K562 (cell line): ENCODE measurements at regions not wholly inside any gene's neighbourhood (a gene's known extent, or its start where the extent isn't known, plus 50 kb on each side); places are given as distances from the start of the nearest gene placed in this dataset.

Source experiments
- ATAC-seq: fragments of 200-7000 bp; cut with Tn5 transposase; 3 replicates; pipeline ENCODE4 v1.9.1; 2020; ENCODE audit warnings: moderate library complexity
- BruUV-seq: library from RNA; stranded (reverse); fragments of 400-500 nt; replicated peaks from 2 replicates; lab custom pipeline; 2021; lab: Mats Ljungman, UMichigan
- CTCF ChIA-PET: fragments of 300-600 bp; formaldehyde crosslinking; extraction: SDS; loops from one replicate; lab custom pipeline; 2021; ENCODE audit warnings: low intra/inter-chr PET ratio; lab: Yijun Ruan, JAX
- POLR2A ChIA-PET: fragments of 300-600, 350-650 bp; sonication (Branson Sonifier 250); formaldehyde crosslinking; extraction: SDS; loops from one replicate; lab custom pipeline; 2021; ENCODE audit warnings: antibody characterized with exemption, inconsistent platforms; lab: Yijun Ruan, JAX
- DNase-seq, 4 experiments: peaks; one replicate each; pipeline versions ENCODE4 v3.0.0 to v3.0.0-alpha.2; 2011 to 2018; ENCODE audit warnings: low spot score in 3 of 4, mixed read lengths in 3 of 4; ENCODE audit errors: extremely low read depth in 1 of 4
- FAIRE-seq: peaks from 2 replicates; lab custom pipeline; 2011; peaks lifted over from hg19 to GRCh38; lab: Jason Lieb, UNC
- H2AFZ ChIP-seq: 2 replicates; pipeline ENCODE4 v1.6.0; 2011; ENCODE audit warnings: low read depth, low read length, control low read depth, inconsistent platforms
- H3K27ac ChIP-seq: fragments of 200-600 bp; 3 replicates; pipeline ENCODE4 v1.8.0; 2011; ENCODE audit warnings: low read depth, mild to moderate bottlenecking, control low read depth, inconsistent platforms, low read length, moderate library complexity, mixed read lengths; ENCODE audit errors: extremely low read depth
- H3K27me3 ChIP-seq, 2 experiments: fragments of 300-600 bp in 1 of 2; 2 replicates in 1 of 2; 3 replicates in 1 of 2; pipeline versions ENCODE4 v1.6.0 to v1.8.0; 2011; ENCODE audit warnings: inconsistent platforms in 2 of 2, low read length in 2 of 2, mild to moderate bottlenecking in 1 of 2, mixed read lengths in 1 of 2, moderate library complexity in 1 of 2; ENCODE audit not compliant: control insufficient read depth in 2 of 2, insufficient read depth in 2 of 2
- H3K36me3 ChIP-seq: fragments of 300-600 bp; 3 replicates; pipeline ENCODE4 v1.8.0; 2011; ENCODE audit warnings: mild to moderate bottlenecking, low read length, inconsistent platforms; ENCODE audit not compliant: control insufficient read depth, insufficient read depth
- H3K4me1 ChIP-seq, 2 experiments: fragments of 200-600 bp in 1 of 2; replicated peaks in 1 of 2; 2 replicates in 1 of 2; 3 replicates in 1 of 2; pipeline versions ENCODE4 v1.5.1 to v1.8.0; 2011; ENCODE audit warnings: inconsistent platforms in 2 of 2, low read length in 2 of 2, mild to moderate bottlenecking in 1 of 2, mixed read lengths in 1 of 2, moderate library complexity in 1 of 2; ENCODE audit not compliant: control insufficient read depth in 2 of 2, insufficient read depth in 2 of 2
- H3K4me2 ChIP-seq: 2 replicates; pipeline ENCODE4 v1.6.1; 2011; ENCODE audit warnings: low read length, control low read depth, inconsistent platforms, mixed read lengths; ENCODE audit not compliant: insufficient read depth
- H3K4me3 ChIP-seq: fragments of 200-600 bp; sonication (generic), shearing (Covaris generic); 2 replicates; pipeline ENCODE4 v1.5.1; 2016; ENCODE audit warnings: control low read depth, inconsistent platforms
- H3K79me2 ChIP-seq: fragments of 200-600 bp; 3 replicates; pipeline ENCODE4 v1.8.0; 2011; ENCODE audit warnings: low read length, inconsistent platforms; ENCODE audit not compliant: control insufficient read depth, insufficient read depth
- H3K9ac ChIP-seq, 2 experiments: 2 replicates each; pipeline versions ENCODE4 v1.6.0 to v1.6.1; 2011; ENCODE audit warnings: low read depth in 2 of 2, low read length in 2 of 2, control low read depth in 1 of 2, inconsistent platforms in 1 of 2, mild to moderate bottlenecking in 1 of 2, mixed read lengths in 1 of 2; ENCODE audit not compliant: insufficient read depth in 1 of 2
- H3K9me1 ChIP-seq: one replicate; pipeline ENCODE4 v1.6.0; 2011; ENCODE audit warnings: inconsistent platforms, mild to moderate bottlenecking, low read length, moderate library complexity; ENCODE audit not compliant: control insufficient read depth, insufficient read depth
- H3K9me3 ChIP-seq: replicated peaks from 2 replicates; pipeline ENCODE4 v1.5.1; 2011; ENCODE audit warnings: low read depth, low read length, inconsistent platforms; ENCODE audit not compliant: control insufficient read depth, insufficient read depth
- H4K20me1 ChIP-seq: replicated peaks from 2 replicates; pipeline ENCODE4 v1.6.1; 2011; ENCODE audit warnings: low read length, inconsistent platforms, mixed read lengths; ENCODE audit not compliant: control insufficient read depth, insufficient read depth
- CBX1 ChIP-seq: sonication (generic); IDR thresholded peaks from 2 replicates; pipeline ENCODE4 v1.6.1; 2016; ENCODE audit warnings: antibody characterized with exemption, low read depth, mild to moderate bottlenecking
- HMG20B ChIP-seq: fragments of 250-450 bp; sonication (Bioruptor Pico); IDR thresholded peaks from 2 replicates; pipeline ENCODE4 v1.5.0; 2021; ENCODE audit warnings: mild to moderate bottlenecking
- SP1 ChIP-seq: sonication (generic); formaldehyde crosslinking; IDR thresholded peaks from 2 replicates; pipeline ENCODE4 v1.8.1; 2022; ENCODE audit warnings: mild to moderate bottlenecking, missing genetic modification reagents
- TCFL5 ChIP-seq: fragments of 250-450 bp; sonication (Bioruptor Pico); conservative IDR thresholded peaks from 2 replicates; pipeline ENCODE4 v1.6.1; 2021; ENCODE audit warnings: mild to moderate bottlenecking, moderate library complexity, matching md5 sums
- ZNF175 ChIP-seq: fragments of 200-800 bp; sonication (Bioruptor generic); IDR thresholded peaks from 2 replicates; pipeline ENCODE4 v1.6.1; 2016; ENCODE audit warnings: low read depth, mild to moderate bottlenecking, missing genetic modification characterization, missing compliant biosample characterization
- ZNF239 ChIP-seq: fragments of 250-450 bp; sonication (Bioruptor Pico); IDR thresholded peaks from 2 replicates; pipeline ENCODE4 v1.4.0; 2020; ENCODE audit warnings: mild to moderate bottlenecking
- ZNF263 ChIP-seq: sonication (generic); formaldehyde crosslinking; IDR thresholded peaks from 2 replicates; pipeline ENCODE4 v1.8.0; 2022; ENCODE audit warnings: mild to moderate bottlenecking, missing genetic modification reagents, borderline replicate concordance
- ZNF311 ChIP-seq: fragments of 250-450 bp; sonication (Bioruptor Pico); IDR thresholded peaks from 2 replicates; pipeline ENCODE4 v1.4.0; 2020; ENCODE audit warnings: mild to moderate bottlenecking, moderate library complexity
- ZNF408 ChIP-seq: fragments of 250-450 bp; sonication (Bioruptor Pico); IDR thresholded peaks from 2 replicates; pipeline ENCODE4 v1.4.0; 2020; ENCODE audit warnings: low read depth, mild to moderate bottlenecking, moderate library complexity
- WGBS: fragments of 100-300 bp; shearing (Covaris generic); methylation state at CpG from one replicate; pipeline ENCODE4 v1.1.6; 2016; ENCODE audit warnings: low coverage, mixed read lengths; ENCODE audit not compliant: insufficient coverage; ENCODE audit errors: missing lambda C conversion rate; 5-methylcytosine and 5-hydroxymethylcytosine counted together
- in situ Hi-C: fragments of 300-500 bp; cut with MboI; formaldehyde crosslinking; loops from 4 replicates; pipeline ENCODE4 v1.15.0; 2018; ENCODE audit warnings: inconsistent platforms, mixed read lengths
- intact Hi-C: fragments of 100-400 bp; cut with micrococcal nuclease; formaldehyde crosslinking; loops from 2 replicates; pipeline ENCODE4 v1.14.2; 2022
- TF ChIP-seq, protein P1 (sequence below), 2 experiments: fragments of 250-450 bp in 1 of 2; fragments of 450-650 bp in 1 of 2; sonication (Bioruptor Pico) in 1 of 2; IDR thresholded peaks; 2 replicates each; pipeline versions ENCODE4 v1.6.1 to v1.8.0; 2016 to 2021; ENCODE audit warnings: mild to moderate bottlenecking in 2 of 2, moderate library complexity in 2 of 2, missing compliant biosample characterization in 1 of 2, missing genetic modification characterization in 1 of 2

DNA sequence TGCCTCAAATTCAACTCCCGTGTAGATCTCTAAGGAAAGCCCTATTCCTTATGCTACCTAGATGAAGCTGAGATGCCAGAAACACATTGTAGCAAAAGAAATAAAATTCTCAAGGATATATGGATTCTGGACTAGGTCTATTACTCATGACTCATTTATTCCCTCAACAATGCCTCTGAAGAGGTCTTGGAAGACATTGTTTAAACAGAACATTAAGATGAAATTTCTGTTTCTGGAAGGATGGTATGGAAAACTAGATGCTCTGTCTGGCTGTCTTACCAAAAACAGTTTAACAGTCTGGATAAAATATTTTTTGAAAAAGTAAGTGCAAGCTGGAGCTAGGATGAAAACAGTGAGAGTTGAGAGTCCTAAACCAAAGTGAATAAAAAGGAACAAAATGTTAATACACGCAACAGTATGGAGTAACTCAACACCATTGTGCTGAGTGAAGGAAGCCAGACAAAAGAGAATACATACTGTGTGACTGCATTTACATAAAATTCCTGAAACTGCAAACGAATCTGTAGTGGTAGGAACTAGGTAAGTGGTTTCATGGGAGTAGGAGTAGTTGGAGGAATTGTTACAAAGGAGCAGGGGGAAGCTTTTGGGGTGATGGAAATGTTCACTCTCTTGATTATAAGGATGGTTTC is 59.3 kb upstream of the GNG12 start:
- Histone ChIP-seq H3K27me3 (no peaks in the 10 kb centered on the region), H3K4me1 (peaks cover 12 to 41% of the 10 kb centered on the region in 2 experiments), H3K9me1 (no peaks in the 10 kb centered on the region), H3K27ac (no peak overlapping the region), H3K36me3 (no peaks in the 10 kb centered on the region), H4K20me1 (no peaks in the 10 kb centered on the region), H3K4me2 (no peak overlapping the region), H3K79me2 (no peaks in the 10 kb centered on the region), H2AFZ (peak overlapping the region; percentile 51), H3K9ac (no peak overlapping the region), H3K9me3 (no peaks in the 10 kb centered on the region), H3K4me3 (no peak overlapping the region)
- no TSS peak for BruUV-seq
- DNase-seq (no peak), FAIRE-seq (no peak), ATAC-seq (no peak)
- no peak for TF ChIP-seq TCFL5 (CRISPR knock-in tag)
- TF ChIP-seq CBX1: no peak
- TF ChIP-seq ZNF263: no peak
- TF ChIP-seq ZNF175 (CRISPR knock-in tag): no peak
- TF ChIP-seq ZNF239 (CRISPR knock-in tag): no peak
- no peak for TF ChIP-seq ZNF311 (CRISPR knock-in tag)
- TF ChIP-seq, protein P1, sequence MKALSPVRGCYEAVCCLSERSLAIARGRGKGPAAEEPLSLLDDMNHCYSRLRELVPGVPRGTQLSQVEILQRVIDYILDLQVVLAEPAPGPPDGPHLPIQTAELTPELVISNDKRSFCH (CRISPR knock-in tag; IDR thresholded peaks at IDR 0.05): no peak
- TF ChIP-seq, protein P1 (tag; IDR thresholded peaks at IDR 0.05): no peak
- TF ChIP-seq ZNF408 (CRISPR knock-in tag): no peak
- no peak for TF ChIP-seq SP1 (CRISPR knock-in tag)
- no peak for TF ChIP-seq HMG20B (CRISPR knock-in tag)
- ChIA-PET POLR2A (interaction anchor here (0.7 kb wide), 1 partner anchor 10 kb away, joined by 3 read pairs; no protein-coding TSS in a partner anchor), CTCF (no interaction called here)
- WGBS: 33% methylated on average over 3 of the region's 3 CpGs
- in situ Hi-C loops (no loop called here), intact Hi-C loops (no loop called here)
